OCI-LY7 (cell line): ENCODE measurements at regions not wholly inside any gene's neighbourhood (a gene's known extent, or its start where the extent isn't known, plus 50 kb on each side); places are given as distances from the start of the nearest gene placed in this dataset.

Source experiments
- BruUV-seq: library from RNA; stranded (reverse); fragments of 400-500 nt; replicated peaks from 2 replicates; lab custom pipeline; 2021; lab: Mats Ljungman, UMichigan
- CTCF ChIA-PET: fragments of 300-600 bp; sonication (Branson Sonifier 250); formaldehyde crosslinking; loops from one replicate; lab custom pipeline; 2022; ENCODE audit warnings: antibody characterized with exemption; ENCODE audit not compliant: unreplicated experiment; lab: Charles Lee
- POLR2A ChIA-PET: fragments of 300-600 bp; sonication (Branson Sonifier 250); formaldehyde crosslinking; loops from one replicate; lab custom pipeline; 2022; ENCODE audit warnings: antibody characterized with exemption; lab: Charles Lee
- DNase-seq: peaks from one replicate; pipeline ENCODE4 v3.0.0-alpha.2; 2015; ENCODE audit warnings: low spot score
- H2AFZ ChIP-seq: fragments of 200-600 bp; sonication (generic), shearing (Covaris generic); 2 replicates; pipeline ENCODE4 v1.6.1; 2014; ENCODE audit warnings: mild to moderate bottlenecking, antibody characterized with exemption, low read length, moderate library complexity
- H3K27ac ChIP-seq: fragments of 200-600 bp; sonication (generic); 2 replicates; pipeline ENCODE4 v1.5.1; 2014; ENCODE audit warnings: mixed run types, low read depth, mild to moderate bottlenecking, moderate library complexity, low read length, inconsistent platforms; ENCODE audit not compliant: poor library complexity, severe bottlenecking
- H3K36me3 ChIP-seq: fragments of 200-600 bp; sonication (generic); 2 replicates; pipeline ENCODE4 v1.6.1; 2014; ENCODE audit warnings: mild to moderate bottlenecking, antibody characterized with exemption, low read length, moderate library complexity, mixed read lengths; ENCODE audit not compliant: insufficient read depth
- H3K4me1 ChIP-seq: fragments of 200-600 bp; sonication (generic); 2 replicates; pipeline ENCODE4 v1.5.1; 2014; ENCODE audit warnings: mild to moderate bottlenecking, low read length; ENCODE audit not compliant: insufficient read depth, poor library complexity, severe bottlenecking
- H3K4me2 ChIP-seq: fragments of 200-600 bp; sonication (generic); 2 replicates; pipeline ENCODE4 v1.6.1; 2014; ENCODE audit warnings: mild to moderate bottlenecking, low read length
- H3K4me3 ChIP-seq: fragments of 200-600 bp; sonication (generic); 2 replicates; pipeline ENCODE4 v1.5.1; 2014; ENCODE audit warnings: mild to moderate bottlenecking, low read depth, low read length; ENCODE audit not compliant: poor library complexity, severe bottlenecking
- H3K79me2 ChIP-seq: fragments of 200-600 bp; sonication (generic); 2 replicates; pipeline ENCODE4 v1.6.1; 2016; ENCODE audit warnings: low read depth, mild to moderate bottlenecking, low read length, moderate library complexity, mixed read lengths; ENCODE audit not compliant: insufficient read depth
- H3K9me2 ChIP-seq: fragments of 200-600 bp; sonication (generic); 2 replicates; pipeline ENCODE4 v1.6.1; 2016; ENCODE audit warnings: mild to moderate bottlenecking, low read length, mixed read lengths; ENCODE audit not compliant: insufficient read depth
- H3K9me3 ChIP-seq: fragments of 200-600 bp; sonication (generic); 2 replicates; pipeline ENCODE4 v1.6.1; 2014; ENCODE audit warnings: mild to moderate bottlenecking, mixed run types, low read length, mixed read lengths
- H4K20me1 ChIP-seq: fragments of 200-600 bp; sonication (generic); 2 replicates; pipeline ENCODE4 v1.6.1; 2014; ENCODE audit warnings: mild to moderate bottlenecking, antibody characterized with exemption, low read length, moderate library complexity, mixed read lengths; ENCODE audit not compliant: insufficient read depth
- CTCF ChIP-seq: fragments of 200-600 bp; sonication (generic); conservative IDR thresholded peaks from 2 replicates; pipeline ENCODE4 v1.5.1; 2014; ENCODE audit warnings: mild to moderate bottlenecking, antibody characterized with exemption, low read length, moderate library complexity, mixed read lengths
- EZH2phosphoT487 ChIP-seq: fragments of 200-600 bp; sonication (generic); IDR thresholded peaks from 2 replicates; pipeline ENCODE4 v1.6.1; 2018; ENCODE audit warnings: low read depth, borderline replicate concordance, mild to moderate bottlenecking, mixed run types, antibody characterized with exemption, low read length, moderate library complexity, mixed read lengths
- intact Hi-C: fragments of 100-400 bp; cut with micrococcal nuclease; formaldehyde crosslinking; loops from one replicate; pipeline ENCODE4 v1.10.0; 2022; ENCODE audit not compliant: unreplicated experiment

GRCh38 chr13:44703371-44703770 lies 127.2 kb upstream of the TSC22D1 start:
- ChIA-PET POLR2A (no interaction called here), CTCF (interaction anchor here (0.5 kb wide), 1 partner anchor 133 kb away, joined by 7 read pairs; no protein-coding TSS in a partner anchor)
- BruUV-seq = no TSS peak
- Histone ChIP-seq H3K4me1 (no peaks in the 10 kb centered on the region), H3K79me2 (no peaks in the 10 kb centered on the region), H3K9me2 (no peaks in the 10 kb centered on the region), H3K4me3 (no peak overlapping the region), H3K4me2 (no peak overlapping the region), H3K9me3 (no peaks in the 10 kb centered on the region), H4K20me1 (no peaks in the 10 kb centered on the region), H3K27ac (no peak overlapping the region), H3K36me3 (no peaks in the 10 kb centered on the region), H2AFZ (no peak overlapping the region)
- TF ChIP-seq EZH2phosphoT487 (no peak), CTCF (no peak)
- no peak for DNase-seq
- intact Hi-C loops = no loop called here

GRCh38 chr13:44698066-44698465 lies 121.9 kb upstream of the TSC22D1 start:
- CTCF ChIA-PET = no interaction called here
- intact Hi-C loops = no loop called here
- TF ChIP-seq EZH2phosphoT487 = no peak
- TF ChIP-seq CTCF = no peak

GRCh38 chr13:44697058-44697457 lies 120.9 kb upstream of the TSC22D1 start:
- no TSS peak for BruUV-seq

More at GRCh38 chr13:44698066-44698465, 121.9 kb upstream of the TSC22D1 start:
- Histone ChIP-seq H3K79me2 (no peaks in the 10 kb centered on the region), H4K20me1 (no peaks in the 10 kb centered on the region), H3K4me3 (no peak overlapping the region), H3K4me1 (no peaks in the 10 kb centered on the region), H2AFZ (no peak overlapping the region), H3K9me2 (no peaks in the 10 kb centered on the region), H3K36me3 (no peaks in the 10 kb centered on the region), H3K27ac (no peak overlapping the region), H3K4me2 (no peak overlapping the region), H3K9me3 (no peaks in the 10 kb centered on the region)
- no peak for DNase-seq
- no TSS peak for BruUV-seq
- POLR2A ChIA-PET = no interaction called here

More at GRCh38 chr13:44697058-44697457, 120.9 kb upstream of the TSC22D1 start:
- Histone ChIP-seq H3K9me2 (no peaks in the 10 kb centered on the region), H3K4me3 (no peak overlapping the region), H3K4me1 (no peaks in the 10 kb centered on the region), H3K4me2 (no peak overlapping the region), H3K9me3 (no peaks in the 10 kb centered on the region), H2AFZ (no peak overlapping the region), H4K20me1 (no peaks in the 10 kb centered on the region), H3K79me2 (no peaks in the 10 kb centered on the region), H3K36me3 (no peaks in the 10 kb centered on the region), H3K27ac (no peak overlapping the region)
- intact Hi-C loops = no loop called here
- CTCF ChIA-PET = no interaction called here
- TF ChIP-seq EZH2phosphoT487 = no peak
- TF ChIP-seq CTCF = no peak
- DNase-seq = no peak
- POLR2A ChIA-PET = interaction anchor here (0.7 kb wide), 1 partner anchor 400 kb away, joined by 3 read pairs; no protein-coding TSS in a partner anchor
